A549 (cell line): ENCODE measurements at regions not wholly inside any gene's neighbourhood (a gene's known extent, or its start where the extent isn't known, plus 50 kb on each side); places are given as distances from the start of the nearest gene placed in this dataset.
A peak's percentile ranks its signal among the peaks of the same experiment; 100 is the strongest.

Experiments used
- ATAC-seq, 2 experiments: fragments of 200-7000 bp in 1 of 2; fragments of >200 bp in 1 of 2; cut with Nextera tagmentation in 1 of 2; cut with Tn5 transposase in 1 of 2; 3 replicates each; pipeline versions ENCODE4 v1.8.0 to v1.9.1; 2018 to 2020; ENCODE audit warnings: mild to moderate bottlenecking in 1 of 2, moderate library complexity in 1 of 2
- CTCF ChIA-PET: fragments of 300-600 bp; sonication (Branson Sonifier 250); formaldehyde crosslinking; extraction: SDS; loops from one replicate; lab custom pipeline; 2021; ENCODE audit warnings: antibody characterized with exemption, inconsistent platforms; lab: Yijun Ruan, JAX
- POLR2A ChIA-PET: fragments of 350-600 bp; formaldehyde crosslinking; extraction: SDS; loops from one replicate; lab custom pipeline; 2021; ENCODE audit warnings: antibody characterized with exemption, inconsistent platforms; lab: Yijun Ruan, JAX
- DNase-seq, 2 experiments: peaks; one replicate each; pipeline versions ENCODE4 v3.0.0 to v3.0.0-alpha.2; 2011 to 2016; ENCODE audit warnings: low read depth in 1 of 2, low spot score in 1 of 2
- FAIRE-seq: peaks from 2 replicates; lab custom pipeline; 2011; peaks lifted over from hg19 to GRCh38; lab: Jason Lieb, UNC
- H3K27ac ChIP-seq, 2 experiments: fragments of >200 bp; sonication (Bioruptor Twin); formaldehyde crosslinking; 3 replicates each; pipeline ENCODE4 v1.5.1; 2016 to 2017
- H3K4me1 ChIP-seq: fragments of >200 bp; sonication (Bioruptor Twin); formaldehyde crosslinking; 3 replicates; pipeline ENCODE4 v1.6.1; 2016
- H3K4me2 ChIP-seq: fragments of >200 bp; sonication (Bioruptor Twin); formaldehyde crosslinking; 3 replicates; pipeline ENCODE4 v1.6.1; 2016
- H3K4me3 ChIP-seq: fragments of >200 bp; sonication (Bioruptor Twin); formaldehyde crosslinking; 3 replicates; pipeline ENCODE4 v1.5.1; 2016
- H3K9me3 ChIP-seq: fragments of >200 bp; sonication (Bioruptor Twin); formaldehyde crosslinking; 3 replicates; pipeline ENCODE4 v1.6.1; 2016
- BHLHE40 ChIP-seq: IDR thresholded peaks from 2 replicates; pipeline ENCODE4 v1.6.1; 2012; ENCODE audit warnings: low read depth, low read length, inconsistent platforms
- CBX2 ChIP-seq: fragments of 200-600 bp; sonication (generic); IDR thresholded peaks from 2 replicates; pipeline ENCODE4 v1.6.1; 2016; ENCODE audit warnings: low read depth, mild to moderate bottlenecking, borderline replicate concordance
- CEBPB ChIP-seq, 2 experiments: fragments of >200 bp in 1 of 2; sonication (Bioruptor Twin) in 1 of 2; formaldehyde crosslinking in 1 of 2; IDR thresholded peaks; 2 replicates each; pipeline ENCODE4 v1.6.1; 2012 to 2016
- CHD2 ChIP-seq: fragments of 150-350 bp; IDR thresholded peaks from 2 replicates; pipeline ENCODE4 v1.6.1; 2014; ENCODE audit warnings: low read length; ENCODE audit not compliant: partially characterized antibody
- EHF ChIP-seq: fragments of 250-450 bp; sonication (Bioruptor Pico); IDR thresholded peaks from 2 replicates; pipeline ENCODE4 v1.5.0; 2020; ENCODE audit warnings: mild to moderate bottlenecking
- ESRRA ChIP-seq: fragments of 150-350 bp; IDR thresholded peaks from 2 replicates; pipeline ENCODE4 v1.6.1; 2014; ENCODE audit warnings: mild to moderate bottlenecking, low read length, borderline replicate concordance
- FOSB ChIP-seq: fragments of 250-450 bp; sonication (Bioruptor Pico); IDR thresholded peaks from 2 replicates; pipeline ENCODE4 v1.5.0; 2020; ENCODE audit warnings: mild to moderate bottlenecking, moderate library complexity
- FOXS1 ChIP-seq: fragments of 250-450 bp; sonication (Bioruptor Pico); IDR thresholded peaks from 2 replicates; pipeline ENCODE4 v1.5.0; 2020; ENCODE audit warnings: mild to moderate bottlenecking, moderate library complexity
- GATA3 ChIP-seq: IDR thresholded peaks from 2 replicates; pipeline ENCODE4 v1.6.1; 2012; ENCODE audit warnings: borderline replicate concordance
- HOXA7 ChIP-seq: fragments of 250-450 bp; sonication (Bioruptor Pico); IDR thresholded peaks from 2 replicates; pipeline ENCODE4 v1.5.0; 2020; ENCODE audit warnings: mild to moderate bottlenecking, moderate library complexity
- HOXB13 ChIP-seq: fragments of 250-450 bp; sonication (Bioruptor Pico); IDR thresholded peaks from 2 replicates; pipeline ENCODE4 v1.5.0; 2020; ENCODE audit warnings: low read depth, mild to moderate bottlenecking, moderate library complexity
- JUN ChIP-seq, 2 experiments: fragments of >200 bp; sonication (Bioruptor Twin); formaldehyde crosslinking; IDR thresholded peaks; 2 replicates in 1 of 2; 3 replicates in 1 of 2; pipeline ENCODE4 v1.6.1; 2016 to 2017
- JUNB ChIP-seq: fragments of >200 bp; sonication (Bioruptor Twin); formaldehyde crosslinking; IDR thresholded peaks from 2 replicates; pipeline ENCODE4 v1.6.1; 2016
- KDM1A ChIP-seq: fragments of 200-600 bp; sonication (generic); IDR thresholded peaks from 2 replicates; pipeline ENCODE4 v1.6.1; 2016; ENCODE audit warnings: low read depth, mild to moderate bottlenecking
- MAFK ChIP-seq: fragments of 450-650 bp; IDR thresholded peaks from 2 replicates; pipeline ENCODE4 v1.6.1; 2014; ENCODE audit not compliant: partially characterized antibody
- MAZ ChIP-seq: fragments of 150-350 bp; IDR thresholded peaks from 2 replicates; pipeline ENCODE4 v1.6.1; 2014; ENCODE audit warnings: antibody characterized with exemption, low read depth, low read length, borderline replicate concordance
- PHF8 ChIP-seq: fragments of 200-600 bp; sonication (generic); IDR thresholded peaks from 2 replicates; pipeline ENCODE4 v1.6.1; 2016; ENCODE audit warnings: low read depth, mild to moderate bottlenecking, antibody characterized with exemption, moderate library complexity, borderline replicate concordance
- POLR2A ChIP-seq: IDR thresholded peaks from 2 replicates; pipeline ENCODE4 v1.6.1; 2012; ENCODE audit warnings: mild to moderate bottlenecking, low read length
- RCOR1 ChIP-seq: fragments of 150-350 bp; IDR thresholded peaks from 2 replicates; pipeline ENCODE4 v1.6.1; 2014; ENCODE audit warnings: antibody characterized with exemption, low read length, low read depth
- SREBF2 ChIP-seq: fragments of 450-650 bp; IDR thresholded peaks from 2 replicates; pipeline ENCODE4 v1.6.1; 2014; ENCODE audit warnings: mild to moderate bottlenecking, moderate library complexity
- TFCP2L1 ChIP-seq: fragments of 250-450 bp; sonication (Bioruptor Pico); IDR thresholded peaks from 2 replicates; pipeline ENCODE4 v1.5.0; 2021; ENCODE audit warnings: mild to moderate bottlenecking
- ZC3H11A ChIP-seq: fragments of 450-650 bp; IDR thresholded peaks from 2 replicates; pipeline ENCODE4 v1.6.1; 2014; ENCODE audit warnings: antibody characterized with exemption, mild to moderate bottlenecking
- ZFP36 ChIP-seq: fragments of 450-650 bp; IDR thresholded peaks from 2 replicates; pipeline ENCODE4 v1.6.1; 2014; ENCODE audit warnings: borderline replicate concordance; ENCODE audit not compliant: partially characterized antibody
- ZNF302 ChIP-seq: fragments of 250-450 bp; sonication (Bioruptor Pico); IDR thresholded peaks from 2 replicates; pipeline ENCODE4 v1.9.0; 2021; ENCODE audit warnings: inconsistent platforms, mild to moderate bottlenecking, moderate library complexity
- WGBS: methylation state at CpG from one replicate; pipeline ENCODE4 v1.1.6; 2017; ENCODE audit errors: missing lambda C conversion rate; 5-methylcytosine and 5-hydroxymethylcytosine counted together
- TF ChIP-seq, protein P1 (sequence below): IDR thresholded peaks from 2 replicates; pipeline ENCODE4 v1.6.1; 2012
- TF ChIP-seq, protein P2 (sequence below): fragments of >200 bp; sonication (Bioruptor Twin); formaldehyde crosslinking; IDR thresholded peaks from 3 replicates; pipeline ENCODE4 v1.6.1; 2016
- TF ChIP-seq, protein P3 (sequence below): fragments of 150-350 bp; IDR thresholded peaks from 2 replicates; pipeline ENCODE4 v1.6.1; 2014; ENCODE audit warnings: low read depth, mild to moderate bottlenecking, low read length
- TF ChIP-seq, protein P4 (sequence below): fragments of 450-650 bp; IDR thresholded peaks from 2 replicates; pipeline ENCODE4 v1.6.1; 2014; ENCODE audit warnings: antibody characterized with exemption
- TF ChIP-seq, protein P5 (sequence below): fragments of 200-600 bp; sonication (generic); IDR thresholded peaks from 2 replicates; pipeline ENCODE4 v1.6.1; 2016; ENCODE audit warnings: antibody characterized with exemption, mild to moderate bottlenecking, moderate library complexity

- DNase-seq (no peak), ATAC-seq (no peak), FAIRE-seq (no peak)
- WGBS, result 16% methylated on average over 6 of the region's 6 CpGs
- ChIA-PET POLR2A (no interaction called here), CTCF (no interaction called here)
- no peak overlapping the region for H3K4me2 ChIP-seq
- no peak overlapping the region for H3K27ac ChIP-seq
- TF ChIP-seq BHLHE40, result no peak
- no peak for TF ChIP-seq MAFK
- TF ChIP-seq POLR2A, result no peak
- TF ChIP-seq ZC3H11A, result no peak
- TF ChIP-seq, protein P1, sequence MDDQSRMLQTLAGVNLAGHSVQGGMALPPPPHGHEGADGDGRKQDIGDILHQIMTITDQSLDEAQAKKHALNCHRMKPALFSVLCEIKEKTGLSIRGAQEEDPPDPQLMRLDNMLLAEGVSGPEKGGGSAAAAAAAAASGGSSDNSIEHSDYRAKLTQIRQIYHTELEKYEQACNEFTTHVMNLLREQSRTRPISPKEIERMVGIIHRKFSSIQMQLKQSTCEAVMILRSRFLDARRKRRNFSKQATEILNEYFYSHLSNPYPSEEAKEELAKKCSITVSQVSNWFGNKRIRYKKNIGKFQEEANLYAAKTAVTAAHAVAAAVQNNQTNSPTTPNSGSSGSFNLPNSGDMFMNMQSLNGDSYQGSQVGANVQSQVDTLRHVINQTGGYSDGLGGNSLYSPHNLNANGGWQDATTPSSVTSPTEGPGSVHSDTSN, result no peak
- no peak for TF ChIP-seq HOXB13 (CRISPR knock-in tag)
- TF ChIP-seq PHF8, result no peak
- TF ChIP-seq FOXS1 (CRISPR knock-in tag), result no peak
- no peak for TF ChIP-seq CEBPB (IDR thresholded peaks at IDR 0.05)
- TF ChIP-seq SREBF2, result no peak
- TF ChIP-seq, protein P2, sequence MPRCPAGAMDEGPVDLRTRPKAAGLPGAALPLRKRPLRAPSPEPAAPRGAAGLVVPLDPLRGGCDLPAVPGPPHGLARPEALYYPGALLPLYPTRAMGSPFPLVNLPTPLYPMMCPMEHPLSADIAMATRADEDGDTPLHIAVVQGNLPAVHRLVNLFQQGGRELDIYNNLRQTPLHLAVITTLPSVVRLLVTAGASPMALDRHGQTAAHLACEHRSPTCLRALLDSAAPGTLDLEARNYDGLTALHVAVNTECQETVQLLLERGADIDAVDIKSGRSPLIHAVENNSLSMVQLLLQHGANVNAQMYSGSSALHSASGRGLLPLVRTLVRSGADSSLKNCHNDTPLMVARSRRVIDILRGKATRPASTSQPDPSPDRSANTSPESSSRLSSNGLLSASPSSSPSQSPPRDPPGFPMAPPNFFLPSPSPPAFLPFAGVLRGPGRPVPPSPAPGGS, result no peak
- TF ChIP-seq, protein P3, sequence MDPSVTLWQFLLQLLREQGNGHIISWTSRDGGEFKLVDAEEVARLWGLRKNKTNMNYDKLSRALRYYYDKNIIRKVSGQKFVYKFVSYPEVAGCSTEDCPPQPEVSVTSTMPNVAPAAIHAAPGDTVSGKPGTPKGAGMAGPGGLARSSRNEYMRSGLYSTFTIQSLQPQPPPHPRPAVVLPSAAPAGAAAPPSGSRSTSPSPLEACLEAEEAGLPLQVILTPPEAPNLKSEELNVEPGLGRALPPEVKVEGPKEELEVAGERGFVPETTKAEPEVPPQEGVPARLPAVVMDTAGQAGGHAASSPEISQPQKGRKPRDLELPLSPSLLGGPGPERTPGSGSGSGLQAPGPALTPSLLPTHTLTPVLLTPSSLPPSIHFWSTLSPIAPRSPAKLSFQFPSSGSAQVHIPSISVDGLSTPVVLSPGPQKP, result no peak
- no peak for TF ChIP-seq HOXA7 (CRISPR knock-in tag)
- TF ChIP-seq GATA3, result no peak
- no peak for TF ChIP-seq CBX2
- TF ChIP-seq KDM1A, result no peak
- TF ChIP-seq FOSB (CRISPR knock-in tag), result no peak
- TF ChIP-seq ZNF302 (CRISPR knock-in tag), result no peak
- TF ChIP-seq, protein P4, sequence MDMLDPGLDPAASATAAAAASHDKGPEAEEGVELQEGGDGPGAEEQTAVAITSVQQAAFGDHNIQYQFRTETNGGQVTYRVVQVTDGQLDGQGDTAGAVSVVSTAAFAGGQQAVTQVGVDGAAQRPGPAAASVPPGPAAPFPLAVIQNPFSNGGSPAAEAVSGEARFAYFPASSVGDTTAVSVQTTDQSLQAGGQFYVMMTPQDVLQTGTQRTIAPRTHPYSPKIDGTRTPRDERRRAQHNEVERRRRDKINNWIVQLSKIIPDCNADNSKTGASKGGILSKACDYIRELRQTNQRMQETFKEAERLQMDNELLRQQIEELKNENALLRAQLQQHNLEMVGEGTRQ, result no peak
- H3K4me3 ChIP-seq, result no peak overlapping the region
- no peaks in the 10 kb centered on the region for H3K4me1 ChIP-seq
- no peaks in the 10 kb centered on the region for H3K9me3 ChIP-seq
Measured at GRCh38 chrX:36534900-36535299, 473.3 kb upstream of the FAM47C start.

- POLR2A ChIA-PET, result no interaction called here
- ATAC-seq, result no peak
- CTCF ChIA-PET, result no interaction called here
- H3K4me1 ChIP-seq, result no peaks in the 10 kb centered on the region
- no peak for DNase-seq
- H3K9me3 ChIP-seq, result no peaks in the 10 kb centered on the region
- FAIRE-seq, result peak; percentile 82
- H3K4me2 ChIP-seq, result no peak overlapping the region
- H3K4me3 ChIP-seq, result no peak overlapping the region
- H3K27ac ChIP-seq, result no peak overlapping the region
- WGBS, result 0% methylated on average over 1 of the region's 1 CpG
- no peak for TF ChIP-seq KDM1A
- TF ChIP-seq EHF (CRISPR knock-in tag), result no peak
- no peak for TF ChIP-seq ESRRA
- TF ChIP-seq CHD2, result no peak
- TF ChIP-seq, protein P2, result no peak
- TF ChIP-seq, protein P3, result no peak
- no peak for TF ChIP-seq JUNB
- TF ChIP-seq, protein P5, sequence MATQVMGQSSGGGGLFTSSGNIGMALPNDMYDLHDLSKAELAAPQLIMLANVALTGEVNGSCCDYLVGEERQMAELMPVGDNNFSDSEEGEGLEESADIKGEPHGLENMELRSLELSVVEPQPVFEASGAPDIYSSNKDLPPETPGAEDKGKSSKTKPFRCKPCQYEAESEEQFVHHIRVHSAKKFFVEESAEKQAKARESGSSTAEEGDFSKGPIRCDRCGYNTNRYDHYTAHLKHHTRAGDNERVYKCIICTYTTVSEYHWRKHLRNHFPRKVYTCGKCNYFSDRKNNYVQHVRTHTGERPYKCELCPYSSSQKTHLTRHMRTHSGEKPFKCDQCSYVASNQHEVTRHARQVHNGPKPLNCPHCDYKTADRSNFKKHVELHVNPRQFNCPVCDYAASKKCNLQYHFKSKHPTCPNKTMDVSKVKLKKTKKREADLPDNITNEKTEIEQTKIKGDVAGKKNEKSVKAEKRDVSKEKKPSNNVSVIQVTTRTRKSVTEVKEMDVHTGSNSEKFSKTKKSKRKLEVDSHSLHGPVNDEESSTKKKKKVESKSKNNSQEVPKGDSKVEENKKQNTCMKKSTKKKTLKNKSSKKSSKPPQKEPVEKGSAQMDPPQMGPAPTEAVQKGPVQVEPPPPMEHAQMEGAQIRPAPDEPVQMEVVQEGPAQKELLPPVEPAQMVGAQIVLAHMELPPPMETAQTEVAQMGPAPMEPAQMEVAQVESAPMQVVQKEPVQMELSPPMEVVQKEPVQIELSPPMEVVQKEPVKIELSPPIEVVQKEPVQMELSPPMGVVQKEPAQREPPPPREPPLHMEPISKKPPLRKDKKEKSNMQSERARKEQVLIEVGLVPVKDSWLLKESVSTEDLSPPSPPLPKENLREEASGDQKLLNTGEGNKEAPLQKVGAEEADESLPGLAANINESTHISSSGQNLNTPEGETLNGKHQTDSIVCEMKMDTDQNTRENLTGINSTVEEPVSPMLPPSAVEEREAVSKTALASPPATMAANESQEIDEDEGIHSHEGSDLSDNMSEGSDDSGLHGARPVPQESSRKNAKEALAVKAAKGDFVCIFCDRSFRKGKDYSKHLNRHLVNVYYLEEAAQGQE, result no peak
- TF ChIP-seq JUN (IDR thresholded peaks at IDR 0.05), result no peak
- no peak for TF ChIP-seq HOXB13 (CRISPR knock-in tag)
- no peak for TF ChIP-seq MAZ
- no peak for TF ChIP-seq CBX2
- no peak for TF ChIP-seq ZFP36
- TF ChIP-seq RCOR1, result no peak
- no peak for TF ChIP-seq POLR2A
- no peak for TF ChIP-seq TFCP2L1 (CRISPR knock-in tag)
Measured at GRCh38 chrX:36543499-36543898, 464.7 kb upstream of the FAM47C start.
